ENCODE measurements at regions not wholly inside any gene's neighbourhood (a gene's known extent, or its start where the extent isn't known, plus 50 kb on each side); places are given as distances from the start of the nearest gene placed in this dataset.
"Not testable (repeated sequence)": the region's sequence is repeated elsewhere in the genome, so short reads cannot be mapped to it uniquely, and the experiment has no call there.

DNA sequence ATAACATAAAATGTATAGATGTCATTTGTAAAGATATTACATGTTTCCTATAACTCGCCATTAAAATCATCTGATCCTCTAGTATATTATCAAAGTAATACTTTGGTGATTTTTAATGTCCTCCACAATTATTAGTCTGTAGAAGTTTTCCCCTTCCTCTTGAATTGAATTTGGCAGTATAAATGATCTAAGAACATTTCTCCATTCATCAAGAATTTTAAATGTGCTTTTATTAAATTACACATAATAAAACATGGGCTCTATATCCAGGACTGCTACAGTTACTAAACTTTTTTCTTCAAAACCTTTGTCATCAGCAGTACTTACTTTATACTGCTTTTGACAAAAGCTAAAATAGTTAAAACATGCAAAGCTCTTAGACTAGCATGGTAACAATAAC, 315.4 kb upstream of the ZC3H15 start:
- Histone ChIP-seq H3K36me3 (ENCODE audit: insufficient read depth, low read length) (no peaks in the 10 kb centered on the region), H2AFZ (ENCODE audit: low read depth, low read length) (no peak overlapping the region), H3K27me3 (ENCODE audit: insufficient read depth, low read length, poor library complexity) (no peaks in the 10 kb centered on the region), H4K20me1 (ENCODE audit: insufficient read depth, low read length) (no peaks in the 10 kb centered on the region), H3K27ac (ENCODE audit: low read length) (no peak overlapping the region), H3K79me2 (ENCODE audit: insufficient read depth, low read length) (no peaks in the 10 kb centered on the region), H3K4me2 (ENCODE audit: insufficient read depth, low read length) (no peak overlapping the region), H3K4me3 (ENCODE audit: low read depth in 1 of 2, low read length in 2 of 2) (no peak overlapping the region), H3K9me3 (ENCODE audit: insufficient read depth, low read length, severe bottlenecking) (no peaks in the 10 kb centered on the region), H3K9ac (ENCODE audit: low read depth, low read length) (no peak overlapping the region), H3K4me1 (ENCODE audit: insufficient read depth, low read length) (no peaks in the 10 kb centered on the region)
- DNase-seq (no peak), ATAC-seq (ENCODE audit: insufficient read depth, low read depth) (no peak)
- TF ChIP-seq, protein P1, sequence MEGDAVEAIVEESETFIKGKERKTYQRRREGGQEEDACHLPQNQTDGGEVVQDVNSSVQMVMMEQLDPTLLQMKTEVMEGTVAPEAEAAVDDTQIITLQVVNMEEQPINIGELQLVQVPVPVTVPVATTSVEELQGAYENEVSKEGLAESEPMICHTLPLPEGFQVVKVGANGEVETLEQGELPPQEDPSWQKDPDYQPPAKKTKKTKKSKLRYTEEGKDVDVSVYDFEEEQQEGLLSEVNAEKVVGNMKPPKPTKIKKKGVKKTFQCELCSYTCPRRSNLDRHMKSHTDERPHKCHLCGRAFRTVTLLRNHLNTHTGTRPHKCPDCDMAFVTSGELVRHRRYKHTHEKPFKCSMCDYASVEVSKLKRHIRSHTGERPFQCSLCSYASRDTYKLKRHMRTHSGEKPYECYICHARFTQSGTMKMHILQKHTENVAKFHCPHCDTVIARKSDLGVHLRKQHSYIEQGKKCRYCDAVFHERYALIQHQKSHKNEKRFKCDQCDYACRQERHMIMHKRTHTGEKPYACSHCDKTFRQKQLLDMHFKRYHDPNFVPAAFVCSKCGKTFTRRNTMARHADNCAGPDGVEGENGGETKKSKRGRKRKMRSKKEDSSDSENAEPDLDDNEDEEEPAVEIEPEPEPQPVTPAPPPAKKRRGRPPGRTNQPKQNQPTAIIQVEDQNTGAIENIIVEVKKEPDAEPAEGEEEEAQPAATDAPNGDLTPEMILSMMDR (IDR thresholded peaks at IDR 0.05; ENCODE audit: borderline replicate concordance, extremely low read depth, low read length, poor library complexity, severe bottlenecking), result no peak
- TF ChIP-seq EZH2 (IDR thresholded peaks at IDR 0.05; ENCODE audit: borderline replicate concordance, low read depth, low read length, severe bottlenecking), result no peak

DNA sequence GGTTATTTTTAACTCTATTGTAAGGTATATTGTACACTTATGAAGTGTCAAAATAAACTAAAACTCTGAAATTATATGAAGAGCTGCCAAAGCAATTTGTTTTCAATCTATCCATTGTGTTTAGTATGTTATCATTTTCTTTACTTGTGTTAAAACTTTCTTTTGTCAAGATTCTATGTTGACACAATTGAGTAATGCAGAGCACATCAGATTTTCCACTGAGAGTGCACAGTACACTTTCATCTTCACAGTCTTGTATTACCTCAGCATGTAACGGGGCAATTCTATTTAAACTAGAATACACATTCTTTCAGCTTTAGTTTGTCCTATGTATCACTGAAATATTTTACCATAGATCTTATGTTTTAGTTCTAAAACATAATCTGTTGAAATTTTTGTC, 304.4 kb upstream of the ZC3H15 start:
- TF ChIP-seq, protein P1 (IDR thresholded peaks at IDR 0.05; ENCODE audit: borderline replicate concordance, extremely low read depth, low read length, poor library complexity, severe bottlenecking), result no peak
- no peak for TF ChIP-seq EZH2 (IDR thresholded peaks at IDR 0.05; ENCODE audit: borderline replicate concordance, low read depth, low read length, severe bottlenecking)
- DNase-seq, result no peak
- Histone ChIP-seq H3K4me3 (ENCODE audit: low read depth in 1 of 2, low read length in 2 of 2) (no peak overlapping the region), H3K79me2 (ENCODE audit: insufficient read depth, low read length) (no peaks in the 10 kb centered on the region), H2AFZ (ENCODE audit: low read depth, low read length) (no peak overlapping the region), H3K27ac (ENCODE audit: low read length) (no peak overlapping the region), H3K4me2 (ENCODE audit: insufficient read depth, low read length) (no peak overlapping the region), H3K9ac (ENCODE audit: low read depth, low read length) (no peak overlapping the region), H4K20me1 (ENCODE audit: insufficient read depth, low read length) (no peaks in the 10 kb centered on the region), H3K36me3 (ENCODE audit: insufficient read depth, low read length) (no peaks in the 10 kb centered on the region), H3K9me3 (ENCODE audit: insufficient read depth, low read length, severe bottlenecking) (no peaks in the 10 kb centered on the region), H3K4me1 (ENCODE audit: insufficient read depth, low read length) (no peaks in the 10 kb centered on the region), H3K27me3 (ENCODE audit: insufficient read depth, low read length, poor library complexity) (no peaks in the 10 kb centered on the region)
- ATAC-seq (ENCODE audit: insufficient read depth, low read depth), result no peak

DNA sequence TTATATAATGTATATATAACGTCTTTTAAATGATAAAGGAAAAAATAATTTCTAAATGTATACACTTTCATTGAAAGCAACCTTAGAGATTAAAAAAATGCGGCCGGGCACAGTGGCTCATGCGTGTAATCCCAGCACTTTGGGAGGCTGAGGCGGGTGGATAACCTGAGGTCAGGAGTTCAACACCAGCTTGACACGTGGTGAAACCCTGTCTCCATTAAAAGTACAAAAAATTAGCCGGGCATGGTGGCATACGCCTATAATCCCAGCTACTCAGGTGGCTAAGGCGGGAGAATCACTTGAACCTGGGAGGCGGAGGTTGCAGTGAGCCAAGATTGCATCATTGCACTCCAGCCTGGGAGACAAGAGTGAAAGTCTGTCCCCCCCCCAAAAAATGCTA, 303.7 kb upstream of the ZC3H15 start:
- H4K20me1 ChIP-seq (ENCODE audit: insufficient read depth, low read length); H3K36me3 ChIP-seq (ENCODE audit: insufficient read depth, low read length); ATAC-seq (ENCODE audit: insufficient read depth, low read depth); DNase-seq; H3K27ac ChIP-seq (ENCODE audit: low read length); H3K27me3 ChIP-seq (ENCODE audit: insufficient read depth, low read length, poor library complexity); H3K4me3 ChIP-seq (ENCODE audit: low read depth in 1 of 2, low read length in 2 of 2); H2AFZ ChIP-seq (ENCODE audit: low read depth, low read length); H3K4me2 ChIP-seq (ENCODE audit: insufficient read depth, low read length); H3K9ac ChIP-seq (ENCODE audit: low read depth, low read length); H3K4me1 ChIP-seq (ENCODE audit: insufficient read depth, low read length); H3K79me2 ChIP-seq (ENCODE audit: insufficient read depth, low read length); H3K9me3 ChIP-seq (ENCODE audit: insufficient read depth, low read length, severe bottlenecking): not testable (repeated sequence)

DNA sequence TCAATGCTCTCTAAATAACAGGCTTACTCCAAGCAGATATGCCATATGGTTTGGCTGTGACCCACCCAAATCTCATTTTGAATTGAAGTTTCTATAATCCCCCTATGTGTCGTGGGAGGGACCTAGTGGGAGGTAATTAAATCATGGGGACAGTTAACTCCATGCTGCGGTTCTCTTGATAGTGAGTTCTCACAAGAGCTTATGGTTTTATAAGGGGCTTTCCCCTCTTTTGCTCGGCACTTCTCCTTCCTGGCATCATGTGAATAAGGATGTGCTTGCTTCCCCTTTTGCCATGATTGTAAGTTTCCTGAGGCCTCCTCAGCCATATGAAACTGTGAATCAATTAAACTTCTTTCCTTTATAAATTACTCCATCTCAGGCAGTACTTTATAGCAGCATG, 302.7 kb upstream of the ZC3H15 start:
- no peak for TF ChIP-seq EZH2 (IDR thresholded peaks at IDR 0.05; ENCODE audit: borderline replicate concordance, low read depth, low read length, severe bottlenecking)
- TF ChIP-seq, protein P1 (IDR thresholded peaks at IDR 0.05; ENCODE audit: borderline replicate concordance, extremely low read depth, low read length, poor library complexity, severe bottlenecking), result no peak
- Histone ChIP-seq H3K4me2 (ENCODE audit: insufficient read depth, low read length) (no peak overlapping the region), H3K27ac (ENCODE audit: low read length) (no peak overlapping the region), H2AFZ (ENCODE audit: low read depth, low read length) (no peak overlapping the region), H3K79me2 (ENCODE audit: insufficient read depth, low read length) (no peaks in the 10 kb centered on the region), H3K27me3 (ENCODE audit: insufficient read depth, low read length, poor library complexity) (no peaks in the 10 kb centered on the region), H4K20me1 (ENCODE audit: insufficient read depth, low read length) (no peaks in the 10 kb centered on the region), H3K9me3 (ENCODE audit: insufficient read depth, low read length, severe bottlenecking) (no peaks in the 10 kb centered on the region), H3K9ac (ENCODE audit: low read depth, low read length) (no peak overlapping the region), H3K4me3 (ENCODE audit: low read depth in 1 of 2, low read length in 2 of 2) (no peak overlapping the region), H3K4me1 (ENCODE audit: insufficient read depth, low read length) (no peaks in the 10 kb centered on the region), H3K36me3 (ENCODE audit: insufficient read depth, low read length) (no peaks in the 10 kb centered on the region)
- DNase-seq (no peak), ATAC-seq (ENCODE audit: insufficient read depth, low read depth) (no peak)

Data from DND-41 (cell line).